GM23338 (cell line): ENCODE measurements at regions not wholly inside any gene's neighbourhood (a gene's known extent, or its start where the extent isn't known, plus 50 kb on each side); places are given as distances from the start of the nearest gene placed in this dataset.

Experiments used
- ATAC-seq: fragments of 200-7000 bp; cut with Tn5 transposase; 3 replicates; pipeline ENCODE4 v1.9.1; 2020
- DNase-seq: peaks from one replicate; pipeline ENCODE4 v3.0.0-alpha.2; 2015; ENCODE audit warnings: low spot score
- H2AFZ ChIP-seq: fragments of 200-600 bp; sonication (generic); 2 replicates; pipeline ENCODE4 v1.8.0; 2016; ENCODE audit warnings: antibody characterized with exemption, mild to moderate bottlenecking, moderate library complexity
- H3F3A ChIP-seq: fragments of 200-600 bp; sonication (generic); replicated peaks from 2 replicates; pipeline ENCODE4 v1.8.0; 2017; ENCODE audit warnings: antibody characterized with exemption, mixed run types, low read depth
- H3K27ac ChIP-seq: fragments of 200-600 bp; sonication (generic); 2 replicates; pipeline ENCODE4 v1.6.1; 2016; ENCODE audit warnings: low read depth
- H3K27me3 ChIP-seq: fragments of 200-600 bp; sonication (generic); 2 replicates; pipeline ENCODE4 v1.8.0; 2016; ENCODE audit warnings: mild to moderate bottlenecking, mixed run types, moderate library complexity; ENCODE audit not compliant: insufficient read depth
- H3K36me3 ChIP-seq: fragments of 200-600 bp; sonication (generic); 2 replicates; pipeline ENCODE4 v1.8.0; 2016; ENCODE audit warnings: mild to moderate bottlenecking; ENCODE audit not compliant: insufficient read depth
- H3K4me1 ChIP-seq: fragments of 200-600 bp; sonication (generic); 2 replicates; pipeline ENCODE4 v1.8.0; 2016; ENCODE audit warnings: mild to moderate bottlenecking, moderate library complexity; ENCODE audit not compliant: insufficient read depth
- H3K4me2 ChIP-seq: fragments of 200-600 bp; sonication (generic); 2 replicates; pipeline ENCODE4 v1.7.1; 2017; ENCODE audit warnings: mixed run types
- H3K4me3 ChIP-seq: fragments of 200-600 bp; sonication (generic); 2 replicates; pipeline ENCODE4 v1.6.1; 2016; ENCODE audit warnings: mixed run types
- H3K79me2 ChIP-seq: fragments of 200-600 bp; sonication (generic); replicated peaks from 2 replicates; pipeline ENCODE4 v1.8.0; 2017; ENCODE audit warnings: mild to moderate bottlenecking; ENCODE audit not compliant: insufficient read depth
- H3K9me2 ChIP-seq: fragments of 200-600 bp; sonication (generic); 2 replicates; pipeline ENCODE4 v1.8.0; 2017; ENCODE audit not compliant: insufficient read depth
- H4K20me1 ChIP-seq: fragments of 200-600 bp; sonication (generic); replicated peaks from 2 replicates; pipeline ENCODE4 v1.8.0; 2017; ENCODE audit warnings: mild to moderate bottlenecking; ENCODE audit not compliant: insufficient read depth
- H3K27ac Mint-ChIP-seq: 2 replicates; pipeline ENCODE4 v1.8.0; 2020; ENCODE audit warnings: inconsistent platforms, mild to moderate bottlenecking, moderate library complexity, mixed read lengths
- H3K27me3 Mint-ChIP-seq: 3 replicates; pipeline ENCODE4 v1.8.0; 2022; ENCODE audit warnings: low read depth, mild to moderate bottlenecking, moderate library complexity, mixed read lengths, inconsistent platforms; ENCODE audit not compliant: insufficient read depth, poor library complexity
- H3K36me3 Mint-ChIP-seq: 3 replicates; pipeline ENCODE4 v1.8.0; 2021; ENCODE audit warnings: low read depth, mild to moderate bottlenecking, inconsistent platforms, moderate library complexity, mixed read lengths
- H3K4me1 Mint-ChIP-seq: 3 replicates; pipeline ENCODE4 v1.8.0; 2020; ENCODE audit warnings: mild to moderate bottlenecking, inconsistent platforms, mixed read lengths
- H3K4me3 Mint-ChIP-seq: 3 replicates; pipeline ENCODE4 v1.8.0; 2021; ENCODE audit warnings: moderate library complexity, mild to moderate bottlenecking, inconsistent platforms, mixed read lengths
- H3K9me3 Mint-ChIP-seq: 3 replicates; pipeline ENCODE4 v1.8.0; 2020; ENCODE audit warnings: moderate library complexity, mild to moderate bottlenecking, inconsistent platforms, mixed read lengths
- EZH2phosphoT487 ChIP-seq: fragments of 200-600 bp; sonication (generic); IDR thresholded peaks from one replicate; pipeline ENCODE4 v1.8.1; 2018; ENCODE audit warnings: antibody characterized with exemption; ENCODE audit not compliant: unreplicated experiment
- POLR2AphosphoS5 ChIP-seq: IDR thresholded peaks from 2 replicates; pipeline ENCODE4 v1.6.1; 2016; ENCODE audit warnings: antibody characterized with exemption, low read depth
- STAT1 ChIP-seq: IDR thresholded peaks from one replicate; pipeline ENCODE4 v1.6.1; 2016; ENCODE audit warnings: antibody characterized with exemption; ENCODE audit not compliant: unreplicated experiment
- ZNF114 ChIP-seq: fragments of 250-450 bp; sonication (Bioruptor Pico); IDR thresholded peaks from 2 replicates; pipeline ENCODE4 v1.5.0; 2020; ENCODE audit warnings: mild to moderate bottlenecking, moderate library complexity
- ZNF331 ChIP-seq: fragments of 250-450 bp; sonication (Bioruptor Pico); IDR thresholded peaks from 2 replicates; pipeline ENCODE4 v1.5.0; 2020; ENCODE audit warnings: low read depth, mild to moderate bottlenecking, moderate library complexity
- ZNF462 ChIP-seq: fragments of 250-450 bp; sonication (Bioruptor Pico); IDR thresholded peaks from 2 replicates; pipeline ENCODE4 v1.5.0; 2020; ENCODE audit warnings: mild to moderate bottlenecking, moderate library complexity

GRCh38 chr9:16052757-16053530 lies 500.1 kb downstream of the CCDC171 start:
- H3K27ac Mint-ChIP-seq: no peak overlapping the region
- peaks cover 5% of the 10 kb centered on the region for H3K27me3 Mint-ChIP-seq
- no peak overlapping the region for H3K4me3 Mint-ChIP-seq
- Histone ChIP-seq H3K79me2 (no peaks in the 10 kb centered on the region), H3K4me2 (no peak overlapping the region), H3K27ac (no peak overlapping the region), H3K4me1 (no peaks in the 10 kb centered on the region; the same call in 1 of the 2 replicates), H3K4me3 (no peak overlapping the region), H3F3A (no peaks in the 10 kb centered on the region), H4K20me1 (no peaks in the 10 kb centered on the region), H2AFZ (no peak overlapping the region), H3K36me3 (no peaks in the 10 kb centered on the region), H3K9me2 (peaks cover 6% of the 10 kb centered on the region; the same call in 1 of the 2 replicates), H3K27me3 (no peaks in the 10 kb centered on the region)
- peaks cover 4% of the 10 kb centered on the region; the same call in 2 of the 3 replicates for H3K4me1 Mint-ChIP-seq
- H3K9me3 Mint-ChIP-seq: no peaks in the 10 kb centered on the region
- ATAC-seq (no peak), DNase-seq (no peak)
- TF ChIP-seq ZNF462: no peak
- no peak for TF ChIP-seq ZNF331 (CRISPR knock-in tag)
- TF ChIP-seq ZNF114 (CRISPR knock-in tag): no peak
- no peak for TF ChIP-seq STAT1
- no peak for TF ChIP-seq POLR2AphosphoS5
- no peak for TF ChIP-seq EZH2phosphoT487
- no peaks in the 10 kb centered on the region for H3K36me3 Mint-ChIP-seq
